ENCODE measurements at regions not wholly inside any gene's neighbourhood (a gene's known extent, or its start where the extent isn't known, plus 50 kb on each side); places are given as distances from the start of the nearest gene placed in this dataset.

DNA sequence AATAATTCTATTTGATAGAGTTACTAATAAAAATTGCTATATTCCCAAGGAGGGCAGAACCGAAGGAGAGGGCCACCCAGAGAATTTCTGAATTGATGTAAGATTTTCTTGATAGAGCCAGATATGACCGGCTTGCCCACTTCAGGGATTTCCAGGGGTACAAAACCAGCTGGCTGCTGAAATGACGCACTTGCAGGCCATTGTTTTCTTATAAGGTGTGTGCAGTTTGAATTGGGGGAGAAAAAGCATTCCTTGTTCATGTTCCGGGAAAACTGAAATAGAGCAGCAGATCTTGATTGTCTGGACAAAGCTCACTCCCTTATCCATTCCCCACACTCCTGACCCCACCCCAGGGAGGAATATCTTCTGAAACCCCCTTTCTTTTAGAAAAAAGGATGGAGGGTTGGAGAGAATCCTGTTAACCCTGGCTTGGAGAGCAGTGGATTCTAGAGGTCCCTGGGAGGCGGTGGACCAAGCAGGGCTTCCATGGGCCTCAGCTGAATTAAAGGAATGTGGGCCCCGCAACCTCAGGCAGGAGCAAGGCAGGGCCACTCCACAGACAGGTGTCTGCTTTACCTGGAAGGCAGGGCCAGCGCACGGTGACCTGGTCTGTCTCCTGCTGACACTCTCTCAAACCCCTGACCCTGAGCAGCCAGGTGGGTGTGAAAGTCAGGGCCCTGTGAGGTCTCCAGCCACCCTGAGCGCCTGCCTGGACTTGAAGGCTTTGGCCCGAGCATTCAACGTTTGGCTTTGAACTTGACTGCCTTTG lies 96.4 kb downstream of the TMEM170B start:
- CTCF ChIA-PET = no interaction called here
- POLR2A ChIA-PET = no interaction called here

GRCh38 chr6:11634948-11635347 lies 97.4 kb downstream of the TMEM170B start:
- CTCF ChIA-PET = interaction anchor here (0.5 kb wide), 1 partner anchor 1260 kb away, joined by 3 read pairs; no protein-coding TSS in a partner anchor
- POLR2A ChIA-PET = no interaction called here

- ChIA-PET POLR2A (no interaction called here), CTCF (no interaction called here)
These were observed 98.6 kb downstream of the TMEM170B start for GRCh38 chr6:11636121-11636520.

GRCh38 chr6:11637266-11637665 lies 99.7 kb downstream of the TMEM170B start:
- POLR2A ChIA-PET = interaction anchor here (0.7 kb wide), 1 partner anchor 366 kb away, joined by 3 read pairs; no protein-coding TSS in a partner anchor
- CTCF ChIA-PET = no interaction called here

DNA sequence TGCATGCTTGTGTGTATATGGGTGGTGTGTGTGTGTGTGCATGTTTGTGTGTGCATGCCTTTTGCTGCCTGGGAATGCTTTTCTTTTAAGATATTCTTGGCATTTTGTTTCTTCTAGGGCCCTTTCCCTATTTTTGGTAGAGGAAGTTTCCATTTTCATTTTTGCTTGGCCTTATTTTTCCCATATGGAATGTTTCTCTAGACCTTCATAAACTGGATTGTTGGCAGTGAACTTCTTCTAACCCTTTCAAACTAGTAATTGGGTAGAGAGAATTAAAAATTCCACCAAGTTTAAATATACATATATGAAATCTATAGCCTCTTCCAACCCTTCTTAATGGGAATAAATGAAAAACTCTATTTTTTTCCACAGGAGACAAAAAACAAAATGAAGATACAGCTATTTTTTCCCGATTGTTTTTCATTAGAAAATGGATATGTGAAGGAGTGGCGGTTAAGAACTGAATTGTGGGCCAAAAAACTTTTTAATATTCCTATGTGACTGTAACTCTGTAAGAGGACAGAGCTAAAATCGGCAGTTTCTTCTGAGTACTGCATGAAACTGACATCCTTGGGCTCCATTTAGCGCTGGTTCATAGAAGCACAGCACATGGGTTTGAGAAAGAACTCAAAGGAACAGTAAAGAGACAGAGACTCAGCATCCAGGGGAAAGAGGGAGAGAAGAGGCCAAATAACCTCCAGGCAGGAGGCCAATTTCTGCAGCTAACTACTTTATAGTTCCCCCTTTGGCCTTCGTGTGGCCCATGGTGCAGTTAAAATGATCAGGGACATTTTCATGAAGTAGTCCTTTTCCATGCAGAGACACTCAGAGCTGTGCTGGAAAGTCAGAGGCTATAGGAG lies 102.1 kb downstream of the TMEM170B start:
- CTCF ChIA-PET = interaction anchor here (1.6 kb wide), 1 partner anchor 16 kb away, joined by 5 read pairs; no protein-coding TSS in a partner anchor
- POLR2A ChIA-PET = interaction anchor here (0.6 kb wide), 1 partner anchor 677 kb away, joined by 5 read pairs; no protein-coding TSS in a partner anchor

GRCh38 chr6:11640486-11640885 lies 102.9 kb downstream of the TMEM170B start:
- POLR2A ChIA-PET = no interaction called here
- CTCF ChIA-PET = interaction anchor here (1.6 kb wide), 1 partner anchor 15 kb away, joined by 5 read pairs; no protein-coding TSS in a partner anchor

GRCh38 chr6:11644071-11644470 lies 106.5 kb downstream of the TMEM170B start:
- POLR2A ChIA-PET = no interaction called here
- CTCF ChIA-PET = no interaction called here

DNA sequence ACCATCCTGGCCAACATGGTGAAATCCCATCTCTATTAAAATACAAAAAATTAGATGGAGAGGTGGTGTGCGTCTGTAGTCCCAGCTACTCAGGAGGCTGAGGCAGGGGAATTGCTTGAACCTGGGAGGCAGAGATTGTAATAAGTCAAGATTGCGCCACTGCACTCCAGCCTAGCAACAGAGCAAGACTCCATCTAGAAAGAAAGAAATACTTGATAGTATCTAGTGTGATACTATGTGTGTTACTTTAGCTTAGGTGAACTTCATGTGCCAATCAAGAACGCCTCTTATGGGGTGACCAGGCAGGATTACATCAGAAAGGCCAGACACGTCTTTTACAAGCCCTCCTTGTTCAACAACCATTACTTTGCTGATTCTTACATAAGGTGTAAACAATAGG lies 107.1 kb downstream of the TMEM170B start:
- ChIA-PET CTCF (no interaction called here), POLR2A (no interaction called here)

- ChIA-PET POLR2A (no interaction called here), CTCF (no interaction called here)
These were observed 107.5 kb downstream of the TMEM170B start for GRCh38 chr6:11645016-11645415.

GRCh38 chr6:11648436-11648775 lies 110.9 kb downstream of the TMEM170B start:
- CTCF ChIA-PET = interaction anchor here (1.2 kb wide), 1 partner anchor 197 kb away, joined by 3 read pairs; no protein-coding TSS in a partner anchor
- POLR2A ChIA-PET = no interaction called here

- ChIA-PET CTCF (interaction anchor here (1.2 kb wide), 1 partner anchor 197 kb away, joined by 3 read pairs; no protein-coding TSS in a partner anchor), POLR2A (no interaction called here)
These were observed 111.3 kb downstream of the TMEM170B start for GRCh38 chr6:11648889-11649288.

GRCh38 chr6:11650025-11650696 lies 112.6 kb downstream of the TMEM170B start:
- ChIA-PET POLR2A (no interaction called here), CTCF (no interaction called here)

DNA sequence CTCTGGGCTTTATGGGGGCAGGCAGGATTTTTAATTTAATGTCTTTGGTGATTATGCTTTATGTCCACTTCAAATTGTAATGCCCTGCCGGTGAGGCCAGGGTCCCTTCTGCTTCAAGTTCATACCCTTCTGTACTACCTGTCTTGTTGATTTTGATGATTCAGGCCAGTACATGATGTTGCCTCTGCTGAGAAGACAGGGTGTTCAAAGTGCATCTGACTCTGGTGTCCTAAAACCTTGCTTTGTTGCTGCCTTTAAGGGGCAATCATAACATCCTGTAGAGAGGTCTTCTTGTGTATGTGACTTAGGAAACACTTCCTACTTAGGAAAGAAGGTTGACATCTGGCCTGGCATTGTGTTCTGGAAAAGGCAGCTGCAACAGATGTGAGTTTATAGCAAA lies 113.2 kb downstream of the TMEM170B start:
- CTCF ChIA-PET = no interaction called here

DNA sequence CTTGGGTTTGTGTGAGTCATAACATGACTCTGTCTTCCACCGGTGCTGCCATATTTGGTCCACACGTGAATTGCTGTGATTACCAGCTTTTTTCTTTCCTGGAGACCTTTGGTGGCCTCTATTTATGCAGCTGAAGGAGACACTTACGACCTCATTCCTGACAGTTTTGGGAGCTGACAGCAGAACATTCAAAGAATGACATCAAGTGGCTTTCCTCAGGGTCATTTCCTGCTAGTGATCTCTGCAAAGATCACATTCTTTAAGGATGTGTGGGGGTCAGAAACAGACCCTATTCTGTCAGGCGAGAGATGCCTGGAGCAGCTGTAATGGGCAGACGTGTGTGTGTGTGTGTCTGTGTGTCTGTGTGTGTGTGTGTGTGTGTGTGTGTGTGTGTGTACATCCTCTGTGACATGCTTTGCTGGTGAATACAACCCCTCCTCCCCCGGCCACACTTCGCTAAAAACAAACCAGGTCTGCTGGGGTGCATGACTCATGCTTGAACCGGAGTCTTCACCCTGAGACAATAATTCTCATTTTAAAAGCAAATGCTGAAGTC lies 115.6 kb downstream of the TMEM170B start:
- POLR2A ChIA-PET = no interaction called here
- CTCF ChIA-PET = no interaction called here

More for the DNA sequence above, 113.2 kb downstream of the TMEM170B start:
- POLR2A ChIA-PET = no interaction called here

GRCh38 chr6:11654876-11655275 lies 117.3 kb downstream of the TMEM170B start:
- ChIA-PET CTCF (interaction anchor here (0.7 to 1.6 kb wide), 6 partner anchors 14 to 636 kb away, joined by 3 to 5 read pairs (median 4); no protein-coding TSS in a partner anchor), POLR2A (no interaction called here)

- POLR2A ChIA-PET = no interaction called here
These were observed 118.9 kb downstream of the TMEM170B start for GRCh38 chr6:11656491-11656890.

GRCh38 chr6:11659757-11660156 lies 118.8 kb downstream of the ADTRP start:
- POLR2A ChIA-PET = no interaction called here
- CTCF ChIA-PET = no interaction called here

More at GRCh38 chr6:11656491-11656890, 118.9 kb downstream of the TMEM170B start:
- CTCF ChIA-PET = interaction anchor here (0.6 to 1.6 kb wide), 3 partner anchors 16 to 67 kb away, joined by 3 to 5 read pairs (median 5); no protein-coding TSS in a partner anchor

DNA sequence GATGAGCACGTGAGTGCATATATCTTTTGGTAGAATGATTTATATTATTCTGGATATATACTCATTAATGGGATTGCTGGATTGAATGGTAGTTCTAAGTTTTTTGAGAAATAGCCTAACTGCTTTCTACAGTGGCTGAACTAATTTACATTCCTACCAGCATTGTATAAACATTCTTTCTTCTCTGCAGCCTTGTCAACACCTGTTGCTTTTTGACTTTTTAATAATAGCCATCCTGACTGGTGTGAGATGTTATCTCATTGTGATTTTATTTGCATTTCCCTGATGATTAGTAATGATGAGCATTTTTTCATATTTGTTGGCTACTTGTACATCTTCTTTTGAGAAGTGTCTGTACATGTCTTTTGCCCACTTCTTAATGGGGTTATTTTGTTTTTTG lies 116.3 kb downstream of the ADTRP start:
- POLR2A ChIA-PET = no interaction called here
- CTCF ChIA-PET = interaction anchor here (0.5 kb wide), 1 partner anchor 78 kb away, joined by 3 read pairs; no protein-coding TSS in a partner anchor

- ChIA-PET POLR2A (no interaction called here), CTCF (no interaction called here)
These were observed 115.1 kb downstream of the ADTRP start for GRCh38 chr6:11663519-11663918.
